ENCODE measurements at regions not wholly inside any gene's neighbourhood (a gene's known extent, or its start where the extent isn't known, plus 50 kb on each side); places are given as distances from the start of the nearest gene placed in this dataset.

- Histone ChIP-seq H3K27ac (ENCODE audit: low read depth in 1 of 2, low read length in 1 of 2) (no peak overlapping the region), H3K4me1 (ENCODE audit: control insufficient read depth in 2 of 2, insufficient read depth in 2 of 2, low read length in 2 of 2) (no peaks in the 10 kb centered on the region), H3K9me3 (ENCODE audit: control insufficient read depth in 2 of 2, insufficient read depth in 1 of 2, low read length in 1 of 2) (no peaks in the 10 kb centered on the region), H3K4me3 (ENCODE audit: low read length in 2 of 2) (no peak overlapping the region), H3K27me3 (ENCODE audit: control insufficient read depth in 2 of 2, insufficient read depth in 1 of 2, low read length in 1 of 2) (peaks cover 0 to 4% of the 10 kb centered on the region in 2 donors), H3K36me3 (ENCODE audit: control insufficient read depth in 2 of 2, insufficient read depth in 2 of 2, low read length in 1 of 2) (no peaks in the 10 kb centered on the region)
- 73% methylated on average over 6 of the region's 6 CpGs for WGBS
- DNase-seq (ENCODE audit: low read depth in 6 of 9, low spot score in 9 of 9) = no peak
These were observed 54.5 kb upstream of the RAD23B start for GRCh38 chr9:107228496-107229039.

DNA sequence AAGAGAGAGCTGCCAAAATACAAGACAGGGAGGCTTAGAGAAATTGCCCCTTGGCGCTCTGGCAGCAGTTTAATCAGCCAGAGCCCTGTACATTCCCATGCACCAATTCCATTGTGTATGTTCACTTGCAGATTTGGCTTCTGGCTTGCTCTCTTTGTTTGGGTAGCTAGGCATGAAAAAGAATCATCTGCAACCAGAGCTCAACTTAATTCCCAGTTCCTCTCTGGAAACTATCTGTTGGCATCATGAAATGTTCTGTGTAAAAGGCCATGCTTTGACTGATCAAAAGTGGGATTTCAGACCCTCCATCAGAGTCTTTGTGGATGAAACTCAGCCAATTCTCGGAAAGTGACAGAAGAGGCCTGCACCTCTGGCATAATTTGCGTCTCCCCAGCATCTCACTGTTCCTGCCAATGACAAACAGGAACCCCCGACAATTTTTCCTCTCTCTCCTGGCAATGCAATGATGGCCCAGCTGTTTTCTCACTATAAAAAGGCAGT lies 53.8 kb upstream of the RAD23B start:
- Histone ChIP-seq H3K4me1 (ENCODE audit: control insufficient read depth in 2 of 2, insufficient read depth in 2 of 2, low read length in 2 of 2) (no peaks in the 10 kb centered on the region), H3K27me3 (ENCODE audit: control insufficient read depth in 2 of 2, insufficient read depth in 1 of 2, low read length in 1 of 2) (peaks cover 0 to 4% of the 10 kb centered on the region in 2 donors), H3K36me3 (ENCODE audit: control insufficient read depth in 2 of 2, insufficient read depth in 2 of 2, low read length in 1 of 2) (no peaks in the 10 kb centered on the region), H3K9me3 (ENCODE audit: control insufficient read depth in 2 of 2, insufficient read depth in 1 of 2, low read length in 1 of 2) (no peaks in the 10 kb centered on the region), H3K4me3 (ENCODE audit: low read length in 2 of 2) (no peak overlapping the region), H3K27ac (ENCODE audit: low read depth in 1 of 2, low read length in 1 of 2) (no peak overlapping the region)
- DNase-seq (ENCODE audit: low read depth in 6 of 9, low spot score in 9 of 9) = no peak
- WGBS = 92% methylated on average over 4 of the region's 4 CpGs
